CD4-positive, alpha-beta T cell treated with Interleukin-12 subunit alpha and Interleukin-12 subunit beta, for 1 hour (primary cell): ENCODE measurements at regions not wholly inside any gene's neighbourhood (a gene's known extent, or its start where the extent isn't known, plus 50 kb on each side); places are given as distances from the start of the nearest gene placed in this dataset.
"Not testable (repeated sequence)": the region's sequence is repeated elsewhere in the genome, so short reads cannot be mapped to it uniquely, and the experiment has no call there.

Experiments
- DNase-seq: peaks from one replicate; pipeline ENCODE4 v3.0.0-alpha.2; 2020

GRCh38 chr9:78989031-78989658 is 582.6 kb upstream of the TLE4 start:
- DNase-seq, result no peak

- DNase-seq, result no peak
Measured at GRCh38 chr9:78994471-78994870, 577.3 kb upstream of the TLE4 start.

- DNase-seq, result not testable (repeated sequence)
Measured at GRCh38 chr9:78994974-78995373, 576.8 kb upstream of the TLE4 start.

- no peak for DNase-seq
Measured at GRCh38 chr9:78997296-78997695, 574.5 kb upstream of the TLE4 start.

- DNase-seq, result no peak
Measured at GRCh38 chr9:79000230-79001002, 571.3 kb upstream of the TLE4 start.

GRCh38 chr9:79001012-79001411 is 570.8 kb upstream of the TLE4 start:
- DNase-seq, result no peak

GRCh38 chr9:79003514-79003913 is 568.3 kb upstream of the TLE4 start:
- no peak for DNase-seq

GRCh38 chr9:79004032-79004431 is 567.7 kb upstream of the TLE4 start:
- DNase-seq, result no peak

- DNase-seq, result no peak
Measured at GRCh38 chr9:79006546-79006945, 565.2 kb upstream of the TLE4 start.

- no peak for DNase-seq
Measured at GRCh38 chr9:79007701-79008483, 563.9 kb upstream of the TLE4 start.

GRCh38 chr9:79008916-79009315 is 562.8 kb upstream of the TLE4 start:
- no peak for DNase-seq

GRCh38 chr9:79011461-79011860 is 560.3 kb upstream of the TLE4 start:
- DNase-seq, result no peak

GRCh38 chr9:79012561-79012960 is 559.2 kb upstream of the TLE4 start:
- DNase-seq, result no peak

GRCh38 chr9:79013715-79014610 is 557.8 kb upstream of the TLE4 start:
- no peak for DNase-seq

- no peak for DNase-seq
Measured at GRCh38 chr9:79014929-79015699, 556.7 kb upstream of the TLE4 start.

- no peak for DNase-seq
Measured at GRCh38 chr9:79015951-79016350, 555.8 kb upstream of the TLE4 start.

- DNase-seq, result no peak
Measured at GRCh38 chr9:79020276-79020675, 551.5 kb upstream of the TLE4 start.

- no peak for DNase-seq
Measured at GRCh38 chr9:79021084-79021483, 550.7 kb upstream of the TLE4 start.

GRCh38 chr9:79023134-79023580 is 548.6 kb upstream of the TLE4 start:
- no peak for DNase-seq

GRCh38 chr9:79026316-79026715 is 545.4 kb upstream of the TLE4 start:
- no peak for DNase-seq

- no peak for DNase-seq
Measured at GRCh38 chr9:79028101-79028500, 543.7 kb upstream of the TLE4 start.

- DNase-seq, result no peak
Measured at GRCh38 chr9:79034583-79034982, 537.2 kb upstream of the TLE4 start.
